ENCODE measurements at regions not wholly inside any gene's neighbourhood (a gene's known extent, or its start where the extent isn't known, plus 50 kb on each side); places are given as distances from the start of the nearest gene placed in this dataset.

- H3K4me3 ChIP-seq (ENCODE audit: low read depth, low read length) = no peak overlapping the region
- no peak for TF ChIP-seq CTCF (IDR thresholded peaks at IDR 0.05; ENCODE audit: low read depth, low read length)
These were observed 141.9 kb upstream of the NETO1 start for GRCh38 chr18:73009691-73010090.

- no peak for TF ChIP-seq CTCF (IDR thresholded peaks at IDR 0.05; ENCODE audit: low read depth, low read length)
- no peak overlapping the region for H3K4me3 ChIP-seq (ENCODE audit: low read depth, low read length)
These were observed 140.1 kb upstream of the NETO1 start for GRCh38 chr18:73007915-73008308.

GRCh38 chr18:73007195-73007914, 139.6 kb upstream of the NETO1 start:
- no peak overlapping the region for H3K4me3 ChIP-seq (ENCODE audit: low read depth, low read length)
- no peak for TF ChIP-seq CTCF (IDR thresholded peaks at IDR 0.05; ENCODE audit: low read depth, low read length)

GRCh38 chr18:73006331-73006730, 138.5 kb upstream of the NETO1 start:
- no peak for TF ChIP-seq CTCF (IDR thresholded peaks at IDR 0.05; ENCODE audit: low read depth, low read length)
- H3K4me3 ChIP-seq (ENCODE audit: low read depth, low read length) = no peak overlapping the region

- no peak for TF ChIP-seq CTCF (IDR thresholded peaks at IDR 0.05; ENCODE audit: low read depth, low read length)
- no peak overlapping the region for H3K4me3 ChIP-seq (ENCODE audit: low read depth, low read length)
These were observed 136.5 kb upstream of the NETO1 start for GRCh38 chr18:73004260-73004659.

- no peak overlapping the region for H3K4me3 ChIP-seq (ENCODE audit: low read depth, low read length)
- no peak for TF ChIP-seq CTCF (IDR thresholded peaks at IDR 0.05; ENCODE audit: low read depth, low read length)
These were observed 132.3 kb upstream of the NETO1 start for GRCh38 chr18:72999971-73000607.

GRCh38 chr18:72995558-72995957, 127.8 kb upstream of the NETO1 start:
- no peak overlapping the region for H3K4me3 ChIP-seq (ENCODE audit: low read depth, low read length)
- no peak for TF ChIP-seq CTCF (IDR thresholded peaks at IDR 0.05; ENCODE audit: low read depth, low read length)

Measured in WI38 (cell line).